ENCODE measurements at regions not wholly inside any gene's neighbourhood (a gene's known extent, or its start where the extent isn't known, plus 50 kb on each side); places are given as distances from the start of the nearest gene placed in this dataset.

DNA sequence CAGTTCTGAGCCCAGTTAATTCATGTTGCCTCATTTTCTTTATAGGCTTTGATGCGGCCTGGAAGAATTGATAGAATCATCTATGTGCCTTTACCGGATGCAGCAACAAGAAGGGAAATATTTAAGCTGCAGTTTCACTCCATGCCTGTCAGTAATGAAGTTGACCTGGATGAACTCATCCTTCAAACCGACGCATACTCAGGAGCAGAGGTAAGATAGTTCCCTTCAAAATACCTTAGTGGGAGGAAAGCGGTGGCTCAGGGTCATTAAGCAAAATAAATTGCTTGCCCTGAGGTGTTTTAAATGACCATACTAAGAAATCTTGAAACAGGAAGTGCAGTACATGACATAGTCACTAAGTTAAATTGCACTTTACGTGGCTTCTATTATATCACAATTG is 140.6 kb upstream of the SPRY1 start:
- no peak for TF ChIP-seq POLR2A (IDR thresholded peaks at IDR 0.05)
- TF ChIP-seq, protein P1, sequence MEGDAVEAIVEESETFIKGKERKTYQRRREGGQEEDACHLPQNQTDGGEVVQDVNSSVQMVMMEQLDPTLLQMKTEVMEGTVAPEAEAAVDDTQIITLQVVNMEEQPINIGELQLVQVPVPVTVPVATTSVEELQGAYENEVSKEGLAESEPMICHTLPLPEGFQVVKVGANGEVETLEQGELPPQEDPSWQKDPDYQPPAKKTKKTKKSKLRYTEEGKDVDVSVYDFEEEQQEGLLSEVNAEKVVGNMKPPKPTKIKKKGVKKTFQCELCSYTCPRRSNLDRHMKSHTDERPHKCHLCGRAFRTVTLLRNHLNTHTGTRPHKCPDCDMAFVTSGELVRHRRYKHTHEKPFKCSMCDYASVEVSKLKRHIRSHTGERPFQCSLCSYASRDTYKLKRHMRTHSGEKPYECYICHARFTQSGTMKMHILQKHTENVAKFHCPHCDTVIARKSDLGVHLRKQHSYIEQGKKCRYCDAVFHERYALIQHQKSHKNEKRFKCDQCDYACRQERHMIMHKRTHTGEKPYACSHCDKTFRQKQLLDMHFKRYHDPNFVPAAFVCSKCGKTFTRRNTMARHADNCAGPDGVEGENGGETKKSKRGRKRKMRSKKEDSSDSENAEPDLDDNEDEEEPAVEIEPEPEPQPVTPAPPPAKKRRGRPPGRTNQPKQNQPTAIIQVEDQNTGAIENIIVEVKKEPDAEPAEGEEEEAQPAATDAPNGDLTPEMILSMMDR (IDR thresholded peaks at IDR 0.05), result no peak
